ENCODE measurements at regions not wholly inside any gene's neighbourhood (a gene's known extent, or its start where the extent isn't known, plus 50 kb on each side); places are given as distances from the start of the nearest gene placed in this dataset.

- DNase-seq = no peak
Measured at GRCh38 chr13:38618336-38618735, 68.5 kb upstream of the FREM2 start.

- no peak for DNase-seq
Measured at GRCh38 chr13:38618881-38619280, 68.0 kb upstream of the FREM2 start.

- DNase-seq = no peak
Measured at GRCh38 chr13:38620876-38621275, 66.0 kb upstream of the FREM2 start.

- no peak for DNase-seq
Measured at GRCh38 chr13:38624822-38625221, 62.1 kb upstream of the FREM2 start.

- DNase-seq = no peak
Measured at GRCh38 chr13:38628554-38628953, 58.3 kb upstream of the FREM2 start.

- no peak for DNase-seq
Measured at GRCh38 chr13:38630780-38631179, 56.1 kb upstream of the FREM2 start.

- DNase-seq = no peak
Measured at GRCh38 chr13:38635030-38635429, 51.8 kb upstream of the FREM2 start.

- no peak for DNase-seq
Measured at GRCh38 chr13:38636073-38636472, 50.8 kb upstream of the FREM2 start.

- no peak for DNase-seq
Measured at GRCh38 chr13:38636761-38637160, 50.1 kb upstream of the FREM2 start.

Data from skin of body (tissue), 1 donor.